GM12872 (cell line): ENCODE measurements at regions not wholly inside any gene's neighbourhood (a gene's known extent, or its start where the extent isn't known, plus 50 kb on each side); places are given as distances from the start of the nearest gene placed in this dataset.

Experiments
- CTCF ChIP-seq: IDR thresholded peaks from 3 replicates; pipeline ENCODE4 v1.5.1; 2011; ENCODE audit warnings: low read depth, mild to moderate bottlenecking, low read length, moderate library complexity; ENCODE audit not compliant: insufficient read depth

GRCh38 chr1:83058327-83058726, 940.6 kb downstream of the TTLL7 start:
- TF ChIP-seq CTCF = no peak

- no peak for TF ChIP-seq CTCF
These were observed 943.4 kb downstream of the TTLL7 start for GRCh38 chr1:83055391-83056170.

GRCh38 chr1:83053446-83053845, 945.5 kb downstream of the TTLL7 start:
- no peak for TF ChIP-seq CTCF

- no peak for TF ChIP-seq CTCF
These were observed 946.1 kb downstream of the TTLL7 start for GRCh38 chr1:83052865-83053264.

- no peak for TF ChIP-seq CTCF
These were observed 955.7 kb downstream of the TTLL7 start for GRCh38 chr1:83043244-83043643.

- no peak for TF ChIP-seq CTCF
These were observed 964.1 kb downstream of the TTLL7 start for GRCh38 chr1:83034851-83035250.

- TF ChIP-seq CTCF = no peak
These were observed 965.2 kb downstream of the TTLL7 start for GRCh38 chr1:83033682-83034081.

- no peak for TF ChIP-seq CTCF
These were observed 969.0 kb downstream of the TTLL7 start for GRCh38 chr1:83029916-83030315.
